ENCODE measurements at regions not wholly inside any gene's neighbourhood (a gene's known extent, or its start where the extent isn't known, plus 50 kb on each side); places are given as distances from the start of the nearest gene placed in this dataset.

GRCh38 chr10:83512681-83513080, 626.6 kb upstream of the GHITM start:
- Histone ChIP-seq H2AFZ (ENCODE audit: low read length) (no peak overlapping the region), H3K79me2 (ENCODE audit: low read length) (no peaks in the 10 kb centered on the region), H3K27ac (ENCODE audit: low read length) (no peak overlapping the region), H3F3A (ENCODE audit: insufficient read depth, low read length) (no peaks in the 10 kb centered on the region), H3K4me3 (ENCODE audit: low read length) (no peak overlapping the region), H3K9me3 (replicated peaks; ENCODE audit: insufficient read depth, low read length) (no peaks in the 10 kb centered on the region), H4K20me1 (ENCODE audit: insufficient read depth, low read length) (no peaks in the 10 kb centered on the region), H3K27me3 (replicated peaks; ENCODE audit: insufficient read depth, low read length) (no peaks in the 10 kb centered on the region), H3K36me3 (replicated peaks; ENCODE audit: insufficient read depth, low read length) (no peaks in the 10 kb centered on the region), H3K4me2 (ENCODE audit: low read depth, low read length) (no peak overlapping the region), H3K9me2 (replicated peaks; ENCODE audit: insufficient read depth, low read length) (no peaks in the 10 kb centered on the region), H3K9ac (ENCODE audit: low read length) (no peak overlapping the region), H3K4me1 (ENCODE audit: low read length) (no peaks in the 10 kb centered on the region)
- DNase-seq = no peak
- TF ChIP-seq EZH2phosphoT487 (IDR thresholded peaks at IDR 0.05; ENCODE audit: low read length) (no peak), EZH2 (optimal IDR thresholded peaks at IDR 0.05; ENCODE audit: low read depth, low read length) (no peak), CTCF (IDR thresholded peaks at IDR 0.05; ENCODE audit: low read length) (no peak)

GRCh38 chr10:83515001-83515400, 624.3 kb upstream of the GHITM start:
- Histone ChIP-seq H3K36me3 (replicated peaks; ENCODE audit: insufficient read depth, low read length) (no peaks in the 10 kb centered on the region), H3K9ac (ENCODE audit: low read length) (no peak overlapping the region), H3F3A (ENCODE audit: insufficient read depth, low read length) (no peaks in the 10 kb centered on the region), H3K27me3 (replicated peaks; ENCODE audit: insufficient read depth, low read length) (no peaks in the 10 kb centered on the region), H3K4me3 (ENCODE audit: low read length) (no peak overlapping the region), H2AFZ (ENCODE audit: low read length) (no peak overlapping the region), H3K79me2 (ENCODE audit: low read length) (no peaks in the 10 kb centered on the region), H3K4me2 (ENCODE audit: low read depth, low read length) (no peak overlapping the region), H4K20me1 (ENCODE audit: insufficient read depth, low read length) (no peaks in the 10 kb centered on the region), H3K9me2 (replicated peaks; ENCODE audit: insufficient read depth, low read length) (no peaks in the 10 kb centered on the region), H3K4me1 (ENCODE audit: low read length) (peaks cover 17% of the 10 kb centered on the region), H3K9me3 (replicated peaks; ENCODE audit: insufficient read depth, low read length) (no peaks in the 10 kb centered on the region), H3K27ac (ENCODE audit: low read length) (no peak overlapping the region)
- no peak for DNase-seq
- no peak for TF ChIP-seq EZH2phosphoT487 (IDR thresholded peaks at IDR 0.05; ENCODE audit: low read length)
- no peak for TF ChIP-seq EZH2 (optimal IDR thresholded peaks at IDR 0.05; ENCODE audit: low read depth, low read length)
- TF ChIP-seq CTCF (IDR thresholded peaks at IDR 0.05; ENCODE audit: low read length) = no peak

GRCh38 chr10:83516788-83517187, 622.5 kb upstream of the GHITM start:
- DNase-seq = no peak
- H3K4me1 ChIP-seq (ENCODE audit: low read length) = peaks cover 17% of the 10 kb centered on the region
- H3K9ac ChIP-seq (ENCODE audit: low read length) = no peak overlapping the region
- no peaks in the 10 kb centered on the region for H3K9me2 ChIP-seq (replicated peaks; ENCODE audit: insufficient read depth, low read length)
- TF ChIP-seq CTCF (IDR thresholded peaks at IDR 0.05; ENCODE audit: low read length) (no peak), EZH2 (optimal IDR thresholded peaks at IDR 0.05; ENCODE audit: low read depth, low read length) (no peak), EZH2phosphoT487 (IDR thresholded peaks at IDR 0.05; ENCODE audit: low read length) (no peak)
- no peaks in the 10 kb centered on the region for H3K27me3 ChIP-seq (replicated peaks; ENCODE audit: insufficient read depth, low read length)
- H3F3A ChIP-seq (ENCODE audit: insufficient read depth, low read length) = no peaks in the 10 kb centered on the region
- H3K36me3 ChIP-seq (replicated peaks; ENCODE audit: insufficient read depth, low read length) = no peaks in the 10 kb centered on the region
- H3K4me3 ChIP-seq (ENCODE audit: low read length) = no peak overlapping the region
- no peak overlapping the region for H3K27ac ChIP-seq (ENCODE audit: low read length)
- no peak overlapping the region for H3K4me2 ChIP-seq (ENCODE audit: low read depth, low read length)
- no peaks in the 10 kb centered on the region for H3K79me2 ChIP-seq (ENCODE audit: low read length)
- no peaks in the 10 kb centered on the region for H4K20me1 ChIP-seq (ENCODE audit: insufficient read depth, low read length)
- no peak overlapping the region for H2AFZ ChIP-seq (ENCODE audit: low read length)
- no peaks in the 10 kb centered on the region for H3K9me3 ChIP-seq (replicated peaks; ENCODE audit: insufficient read depth, low read length)

All from MM.1S (cell line).